Amniotic stem cell (primary cell): ENCODE measurements at regions not wholly inside any gene's neighbourhood (a gene's known extent, or its start where the extent isn't known, plus 50 kb on each side); places are given as distances from the start of the nearest gene placed in this dataset.
"Not testable (repeated sequence)": the region's sequence is repeated elsewhere in the genome, so short reads cannot be mapped to it uniquely, and the experiment has no call there.

Experiments
- DNase-seq: peaks from one replicate; lab custom pipeline; 2025; lab: John Stamatoyannopoulos, UW

- no peak for DNase-seq
Measured at GRCh38 chr9:78972303-78972999, 599.3 kb upstream of the TLE4 start.

- DNase-seq: peak; percentile 61
Measured at GRCh38 chr9:78973907-78974306, 597.9 kb upstream of the TLE4 start.

DNA sequence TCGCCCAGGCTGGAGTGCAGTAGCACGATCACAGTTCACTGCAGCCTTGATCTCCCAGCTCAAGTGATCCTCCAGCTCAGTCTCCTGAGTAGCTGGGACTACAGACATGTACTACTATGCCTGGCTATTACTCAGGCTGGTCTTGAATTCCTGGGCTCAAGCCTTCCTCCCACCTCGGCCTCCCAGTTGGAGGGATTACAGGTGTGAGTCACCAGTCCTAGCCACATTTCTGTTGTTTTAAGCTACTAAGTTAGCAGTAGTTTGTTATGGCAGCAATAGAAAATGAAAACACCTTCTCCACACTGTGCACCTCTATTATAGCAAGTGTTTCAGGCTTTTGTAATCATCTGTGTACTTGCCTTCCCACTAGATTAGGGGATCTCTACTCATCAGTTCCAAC is 588.9 kb upstream of the TLE4 start:
- no peak for DNase-seq

DNA sequence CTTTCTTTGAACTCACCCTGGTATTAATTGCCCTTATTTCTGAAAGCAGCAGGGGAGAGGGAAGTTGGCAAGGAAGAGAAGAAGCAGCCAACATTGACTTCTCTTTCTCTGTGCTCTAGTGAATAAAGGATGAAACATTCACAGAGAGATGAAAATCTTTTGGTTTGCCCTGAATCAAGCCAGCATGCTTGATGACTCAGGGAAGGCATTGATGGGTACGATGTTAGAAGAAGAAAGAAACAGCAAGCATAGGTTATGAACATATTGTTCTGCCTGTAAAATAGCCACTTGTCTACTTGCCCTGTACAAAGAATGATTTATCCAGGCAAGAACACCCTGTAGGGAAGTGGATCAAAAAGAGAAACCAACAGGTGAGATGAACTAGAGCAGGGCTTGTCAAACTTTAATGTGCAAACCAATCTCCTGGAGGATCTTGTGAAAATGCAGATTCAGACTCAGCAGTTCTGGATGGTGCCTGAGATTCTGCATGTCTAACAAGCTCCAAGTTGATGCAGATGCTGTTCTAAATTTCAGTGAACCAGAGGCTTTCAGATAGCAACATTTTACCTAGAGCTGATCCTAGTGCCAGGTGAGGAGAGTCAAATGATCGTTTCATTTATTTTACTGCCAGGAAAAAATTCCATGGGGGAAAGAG is 586.6 kb upstream of the TLE4 start:
- no peak for DNase-seq

GRCh38 chr9:78986446-78986845 is 585.3 kb upstream of the TLE4 start:
- DNase-seq: no peak

DNA sequence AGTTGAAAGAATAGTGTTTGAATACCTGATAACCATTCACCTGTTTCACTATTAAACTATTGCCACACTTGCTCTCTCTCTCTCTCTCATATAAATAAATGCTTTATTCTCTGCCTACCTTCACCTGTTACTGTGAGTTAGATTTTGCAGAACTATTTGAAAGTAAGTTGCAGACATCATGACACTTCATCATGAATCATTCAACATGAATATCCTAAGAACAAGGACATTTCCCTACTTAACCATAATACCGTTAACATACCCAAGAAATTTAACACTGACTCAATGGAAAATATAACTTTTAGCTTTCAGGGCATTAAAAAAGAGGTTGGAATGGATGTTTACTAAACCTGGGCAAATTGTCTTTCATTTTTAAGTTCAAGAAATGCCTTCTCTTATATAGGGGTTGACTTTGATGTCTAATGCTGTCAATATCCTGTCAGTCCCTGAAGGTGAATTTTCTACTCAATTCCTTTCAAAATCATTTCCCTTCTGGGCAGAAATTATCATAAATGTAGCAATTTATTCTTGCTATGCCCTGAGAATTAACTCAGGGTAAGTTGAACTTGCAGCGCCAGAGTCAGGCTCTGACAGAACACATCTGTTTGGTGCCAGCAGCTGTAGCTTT is 582.6 kb upstream of the TLE4 start:
- DNase-seq: no peak

DNA sequence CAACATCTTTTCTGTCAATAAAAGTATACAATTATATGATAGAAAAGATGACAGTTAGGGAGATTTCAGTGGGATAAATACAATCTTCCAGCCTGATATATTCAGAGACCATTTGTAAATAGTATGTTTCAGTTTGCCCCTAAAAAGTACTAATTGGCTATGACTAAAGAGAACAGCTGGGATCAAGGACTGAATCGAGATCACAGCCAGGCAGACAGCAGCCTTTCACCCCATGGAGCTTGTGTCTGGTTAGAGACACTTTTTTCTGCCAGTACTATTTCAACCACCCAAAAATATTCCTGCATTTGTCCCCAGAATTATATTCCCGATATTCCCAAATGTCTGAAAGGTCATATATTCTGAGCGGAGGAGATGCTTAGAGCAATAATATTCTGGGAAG is 577.3 kb upstream of the TLE4 start:
- DNase-seq: no peak

DNA sequence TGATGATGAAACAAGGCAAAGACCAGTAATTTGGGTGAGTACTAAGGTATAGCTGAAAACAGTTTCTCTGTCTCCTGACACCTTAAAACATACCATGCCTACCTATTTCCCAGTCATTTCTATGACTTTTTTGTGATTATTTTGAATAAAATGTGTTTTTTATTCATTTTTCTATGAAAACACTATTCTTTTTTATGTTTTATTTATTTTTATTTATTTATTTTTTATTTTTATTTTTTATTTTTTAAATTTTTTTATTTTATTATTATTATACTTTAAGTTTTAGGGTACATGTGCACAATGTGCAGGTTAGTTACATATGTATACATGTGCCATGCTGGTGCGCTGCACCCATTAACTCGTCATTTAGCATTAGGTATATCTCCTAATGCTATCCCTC is 576.8 kb upstream of the TLE4 start:
- DNase-seq: not testable (repeated sequence)

DNA sequence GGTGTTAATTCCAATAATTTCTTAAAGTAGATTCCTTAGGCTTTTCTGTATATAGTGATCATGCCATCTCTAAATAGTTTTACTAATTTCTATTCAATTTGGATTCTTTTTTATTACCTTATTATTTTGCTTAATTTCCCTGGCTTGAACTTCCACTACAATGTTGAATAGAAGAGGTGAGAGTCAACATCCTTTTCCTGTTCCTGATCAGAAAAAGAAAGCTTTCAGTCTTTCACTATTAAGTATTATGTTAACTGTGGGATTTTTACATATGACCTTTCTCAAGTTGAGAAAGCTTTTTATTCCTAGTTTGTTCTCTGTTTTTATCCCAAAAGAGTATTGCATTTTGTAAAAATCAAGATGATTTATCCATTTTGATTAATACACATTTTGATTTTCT is 574.5 kb upstream of the TLE4 start:
- no peak for DNase-seq

DNA sequence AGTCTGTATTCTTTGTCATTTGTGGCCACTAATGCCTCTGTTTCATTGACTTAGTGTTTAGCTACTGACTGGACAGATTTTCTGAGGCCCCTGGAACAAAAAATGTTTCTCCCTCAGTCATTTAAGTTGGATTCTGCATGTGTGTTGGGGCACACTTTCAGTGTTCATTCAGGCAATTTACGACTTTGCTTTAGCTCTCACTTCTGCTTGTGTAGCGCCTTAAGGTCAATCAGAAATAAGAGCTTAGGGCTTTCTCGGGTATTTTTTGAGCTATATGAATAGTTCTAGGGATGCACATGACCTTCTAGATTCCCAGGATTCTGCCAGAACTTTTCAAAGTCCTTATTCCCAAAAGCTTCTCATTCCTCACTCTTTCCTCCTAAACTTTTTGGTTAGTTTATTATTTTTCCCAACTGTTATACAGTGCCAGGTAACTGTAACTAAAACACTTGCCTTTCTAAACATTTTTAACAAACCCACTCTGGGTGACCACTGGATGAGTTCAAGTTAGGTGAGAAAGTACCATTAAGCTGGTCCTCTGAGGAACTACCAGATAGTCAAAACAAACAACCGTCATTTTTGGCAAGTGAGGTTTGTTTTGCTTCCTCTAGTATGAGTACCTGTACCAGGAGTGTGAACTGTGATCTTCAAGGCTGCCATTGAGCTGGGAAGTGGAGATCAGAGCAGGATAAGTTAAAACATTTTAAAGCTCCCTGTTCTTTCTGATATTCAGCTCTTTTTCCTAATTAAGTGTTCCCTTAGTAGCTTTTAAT is 571.3 kb upstream of the TLE4 start:
- DNase-seq: no peak

DNA sequence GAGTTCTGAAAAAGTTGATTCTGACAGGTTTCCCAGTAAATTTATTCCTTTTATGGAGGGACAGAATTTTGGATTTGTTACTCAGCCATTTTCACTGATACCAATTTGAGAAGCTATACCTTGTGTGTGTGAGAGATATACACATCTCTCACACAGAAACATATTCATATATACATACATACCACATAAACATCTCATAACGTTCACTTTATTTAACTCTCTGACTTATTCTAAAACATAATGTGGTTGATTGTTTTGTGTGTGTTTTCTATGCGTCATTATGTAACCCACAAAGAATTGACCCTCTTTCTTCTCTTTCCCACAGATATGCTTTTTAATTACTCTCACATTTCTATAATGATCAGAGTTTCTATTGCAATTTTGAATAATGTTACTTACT is 570.8 kb upstream of the TLE4 start:
- DNase-seq: no peak

DNA sequence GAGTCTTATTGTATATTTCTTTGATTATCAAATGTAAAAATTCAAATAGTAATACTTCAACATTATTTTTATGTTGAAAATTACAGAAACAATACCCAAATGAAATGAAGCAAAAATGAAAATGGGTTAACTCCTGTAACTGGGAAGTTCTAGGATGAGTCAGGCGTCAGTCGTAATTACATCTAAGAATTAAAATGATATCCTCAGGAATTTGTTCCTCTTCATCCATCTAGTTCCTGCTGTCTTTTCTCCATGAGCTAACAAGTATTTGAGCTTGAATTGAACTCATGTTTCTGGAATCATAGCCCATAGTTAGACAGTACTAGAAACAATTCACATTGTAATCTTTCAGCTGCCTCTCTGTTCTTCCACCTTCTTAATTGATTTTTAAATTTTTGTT is 568.3 kb upstream of the TLE4 start:
- no peak for DNase-seq

GRCh38 chr9:79004032-79004431 is 567.7 kb upstream of the TLE4 start:
- no peak for DNase-seq

DNA sequence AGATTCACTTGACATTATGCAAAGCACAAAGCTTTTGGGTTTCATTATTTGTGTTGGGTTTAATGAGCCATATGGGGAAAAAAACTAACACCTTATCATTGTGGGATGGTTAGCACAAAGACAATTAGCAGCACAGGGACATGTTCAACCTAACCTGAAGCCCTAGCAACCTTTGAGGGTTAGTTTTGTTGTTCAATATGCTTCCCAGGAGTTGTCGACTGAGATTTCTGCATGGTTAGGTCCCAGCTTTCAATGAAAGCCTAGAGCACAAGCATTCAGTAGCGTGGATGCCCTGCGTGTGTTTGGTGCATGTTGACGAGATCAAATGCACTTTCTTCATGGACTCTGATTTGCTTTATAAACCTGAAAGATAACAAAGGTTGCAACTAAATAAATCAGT is 565.2 kb upstream of the TLE4 start:
- DNase-seq: no peak

- DNase-seq: no peak
Measured at GRCh38 chr9:79007701-79008483, 563.9 kb upstream of the TLE4 start.

DNA sequence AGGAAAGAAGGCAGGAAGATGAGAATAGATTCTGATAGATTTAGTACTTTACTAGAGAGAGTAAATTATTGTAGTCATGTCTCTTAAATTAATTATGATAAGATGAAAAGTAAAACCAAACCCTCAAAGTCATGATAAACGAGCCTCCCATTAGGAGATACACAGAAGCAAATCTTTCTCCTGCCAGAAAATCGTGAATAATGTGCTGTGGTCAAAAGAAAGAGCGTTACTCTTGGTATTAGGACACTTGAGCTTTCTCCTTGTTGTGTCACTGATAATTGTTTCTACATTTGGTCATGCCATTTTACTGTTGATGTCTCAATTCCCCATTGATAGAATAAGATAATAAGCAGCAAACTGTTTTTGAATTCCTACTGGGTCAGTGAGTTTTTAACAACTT is 562.8 kb upstream of the TLE4 start:
- DNase-seq: no peak

GRCh38 chr9:79011461-79011860 is 560.3 kb upstream of the TLE4 start:
- no peak for DNase-seq

DNA sequence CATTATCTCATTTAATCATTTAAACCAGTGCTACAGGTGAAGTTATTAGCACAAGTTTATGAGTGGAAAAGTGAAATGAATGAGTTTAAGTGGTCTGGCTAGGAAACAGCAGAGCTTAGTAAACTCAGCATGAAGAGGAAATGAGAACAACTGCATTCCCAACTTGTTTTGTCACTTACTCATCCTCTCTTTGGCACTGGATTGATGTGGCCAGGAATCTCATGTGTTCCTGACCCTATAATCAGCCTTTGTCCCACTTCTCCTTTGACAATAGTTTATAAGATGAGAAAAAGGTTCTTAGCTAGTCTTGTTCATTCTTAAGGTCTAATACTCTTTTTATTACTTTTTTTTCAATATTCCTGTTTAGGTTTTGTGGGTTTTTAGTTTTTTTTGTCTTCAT is 559.2 kb upstream of the TLE4 start:
- DNase-seq: no peak

- DNase-seq: no peak
Measured at GRCh38 chr9:79013715-79014610, 557.8 kb upstream of the TLE4 start.

DNA sequence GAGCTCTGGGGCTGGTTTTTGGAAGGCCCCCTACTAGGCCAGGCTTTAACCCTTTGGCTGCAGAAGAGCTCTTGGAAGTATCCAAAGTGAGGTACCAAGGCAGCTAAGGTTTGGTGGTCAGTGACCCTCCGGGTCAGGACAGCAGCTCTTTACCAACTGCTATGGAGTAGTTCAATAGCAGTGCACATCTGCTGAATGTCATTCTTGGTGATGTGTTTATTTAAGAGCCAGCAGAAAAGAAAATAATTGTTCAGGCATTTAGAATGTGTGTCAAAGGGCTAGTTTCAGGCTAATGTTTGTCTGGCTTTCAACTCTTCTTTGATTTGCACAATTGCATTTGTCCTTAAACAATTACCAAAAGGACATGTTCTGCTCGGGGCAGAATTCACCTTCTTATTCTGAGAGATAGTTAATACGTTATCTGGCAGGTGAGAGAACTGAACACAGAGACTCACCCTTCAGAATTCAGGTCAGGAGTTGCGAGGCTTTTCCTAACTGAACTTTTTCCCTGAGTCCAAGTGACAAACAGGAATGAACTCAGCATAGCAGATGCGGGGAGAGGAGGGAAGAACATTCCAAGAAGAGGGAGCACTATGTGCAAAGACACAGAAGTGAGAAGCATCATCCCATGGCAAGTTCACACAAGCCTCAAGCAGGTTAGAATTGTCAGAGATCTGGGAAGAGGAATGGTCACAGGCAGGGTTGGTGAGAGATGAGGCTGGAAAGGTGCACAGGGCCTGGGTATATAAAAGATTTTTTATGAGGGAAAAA is 556.7 kb upstream of the TLE4 start:
- no peak for DNase-seq
